Ureter (tissue), 1 donor: ENCODE measurements at regions not wholly inside any gene's neighbourhood (a gene's known extent, or its start where the extent isn't known, plus 50 kb on each side); places are given as distances from the start of the nearest gene placed in this dataset.
A peak's percentile ranks its signal among the peaks of the same experiment; 100 is the strongest.

Source experiments
- DNase-seq: peaks from one replicate; pipeline ENCODE4 v3.0.0-alpha.2; 2020; ENCODE audit warnings: low spot score
- donor health status: DM: yes; HTN: yes; CAD: no.

DNA sequence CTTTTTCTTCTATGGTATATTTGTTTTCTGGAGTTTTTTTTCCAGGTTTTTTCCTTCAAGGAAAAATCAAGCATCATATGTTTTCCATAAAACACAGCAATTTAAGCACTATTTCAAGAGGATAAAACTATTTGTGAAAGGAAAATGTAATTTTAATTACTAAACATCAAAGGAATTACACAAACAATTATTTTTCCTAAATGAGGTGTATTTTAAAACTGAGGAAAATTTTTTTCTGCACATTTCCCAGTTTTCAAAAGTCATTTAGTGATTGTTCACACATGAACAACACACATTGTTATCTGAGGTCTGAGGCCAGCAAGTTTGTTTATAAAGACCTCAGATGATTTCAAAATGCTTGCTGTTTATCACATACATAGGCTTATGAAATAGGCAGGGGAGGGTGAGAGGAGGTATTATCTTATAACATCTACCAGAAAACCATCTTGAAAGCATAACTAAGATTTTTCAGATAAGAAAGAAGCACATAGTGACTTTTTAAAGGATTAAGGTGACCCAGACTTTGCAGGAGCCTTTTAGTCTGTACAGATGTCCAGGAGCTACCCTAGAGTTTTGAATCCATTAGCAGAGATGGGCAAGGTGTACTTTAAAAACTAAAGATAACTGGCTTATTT lies 381.6 kb downstream of the GJA1 start:
- DNase-seq: no peak

DNA sequence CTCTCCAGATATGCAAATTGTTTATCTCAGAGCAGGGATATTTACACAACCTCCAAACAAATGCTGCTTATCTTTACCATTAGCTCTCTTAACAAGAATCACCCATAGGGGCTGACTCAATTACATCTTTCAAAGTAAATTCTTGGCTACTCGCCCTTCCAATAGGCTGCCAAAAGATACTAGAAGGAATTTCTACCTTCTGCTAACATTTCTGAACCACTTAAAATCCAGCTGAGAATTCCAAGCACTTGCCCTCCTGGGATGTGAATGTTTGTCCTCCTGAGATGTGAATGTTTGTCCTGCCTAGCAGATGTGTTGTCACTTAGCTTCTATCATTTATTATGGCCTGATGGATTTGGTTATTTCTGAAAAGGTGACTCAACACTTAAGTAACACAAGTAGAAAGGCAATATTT lies 388.0 kb downstream of the GJA1 start:
- DNase-seq: no peak

DNA sequence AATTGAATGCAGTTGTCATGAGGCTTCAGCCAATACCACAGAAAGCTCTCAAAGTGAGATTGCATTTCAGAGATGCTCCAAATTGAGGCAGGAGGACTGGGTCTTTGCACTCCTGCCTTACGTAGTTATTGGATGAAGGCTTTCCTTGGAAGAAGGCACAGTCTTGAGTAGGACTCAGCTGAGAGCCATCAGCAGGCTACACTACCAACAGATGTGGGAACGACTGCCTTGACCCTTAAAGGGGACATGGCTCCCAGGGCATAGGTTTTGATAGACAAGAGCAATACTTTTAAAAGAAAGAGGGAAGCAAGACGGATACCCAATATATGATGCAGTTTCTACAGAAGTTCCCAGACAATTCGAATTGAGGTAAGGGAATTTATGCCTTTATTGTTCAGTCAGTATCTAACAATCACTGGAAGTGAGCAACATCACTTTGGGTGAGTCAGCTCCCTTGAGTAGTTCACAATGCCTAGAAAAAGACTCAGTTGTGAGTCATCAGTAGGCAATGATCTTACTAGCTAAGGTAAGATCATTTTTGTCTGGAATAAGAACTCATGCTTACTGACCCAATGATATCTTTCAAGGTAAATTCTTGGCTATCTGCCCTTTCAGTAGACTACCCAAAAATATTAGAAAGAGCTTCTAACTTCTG lies 390.8 kb downstream of the GJA1 start:
- DNase-seq: no peak

DNA sequence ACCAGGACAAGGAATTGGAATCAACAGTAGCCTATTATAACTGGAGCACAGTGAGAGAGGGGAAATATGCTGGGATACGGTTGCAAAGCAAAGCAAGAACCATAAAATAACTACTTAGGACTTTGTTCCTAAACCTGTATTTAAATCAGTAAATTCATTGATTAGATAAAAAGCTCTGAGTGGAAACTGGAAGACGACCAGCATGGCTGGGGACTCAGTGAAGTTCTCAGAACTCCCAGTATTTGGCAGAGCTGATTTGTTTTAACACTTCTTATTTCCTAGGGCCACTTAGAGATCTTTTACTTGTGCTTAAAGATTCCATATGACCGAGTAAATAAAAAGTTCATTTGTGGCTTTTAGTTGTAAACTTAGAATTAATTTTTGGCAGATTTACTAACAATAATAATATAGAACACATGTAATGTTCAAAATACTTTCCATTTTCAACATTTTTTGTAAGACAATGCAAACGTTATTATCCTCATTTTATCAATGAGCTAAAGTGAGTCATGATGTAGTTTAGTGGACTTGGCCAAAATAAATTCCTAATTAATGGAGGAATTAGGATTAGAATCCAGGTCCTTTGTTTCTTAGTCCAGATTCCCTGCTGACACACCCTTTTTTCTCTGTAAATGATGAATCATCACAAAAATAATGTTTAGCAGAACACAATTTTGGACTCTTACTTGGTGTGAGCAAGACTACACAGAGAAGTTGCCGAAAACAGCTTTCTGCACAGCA lies 392.9 kb downstream of the GJA1 start:
- no peak for DNase-seq

DNA sequence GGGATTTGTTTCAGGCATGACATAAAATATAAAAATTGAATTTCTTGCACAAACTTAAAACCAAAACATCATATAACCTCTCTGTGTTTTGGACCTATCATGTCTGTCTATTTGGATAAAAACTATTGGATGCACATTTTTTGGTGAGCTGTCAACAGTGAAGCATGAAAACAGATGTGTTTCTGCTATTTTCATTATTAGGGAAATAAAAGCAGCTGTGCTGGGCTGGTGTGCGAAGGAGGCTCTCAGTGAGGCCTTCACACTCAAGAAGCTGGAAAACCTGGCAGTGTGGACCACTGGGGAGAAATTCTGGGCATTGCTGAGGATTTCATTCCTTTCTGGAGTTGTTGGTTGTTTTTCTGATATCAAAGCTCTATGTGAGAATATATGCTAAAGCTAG lies 395.3 kb downstream of the GJA1 start:
- no peak for DNase-seq

DNA sequence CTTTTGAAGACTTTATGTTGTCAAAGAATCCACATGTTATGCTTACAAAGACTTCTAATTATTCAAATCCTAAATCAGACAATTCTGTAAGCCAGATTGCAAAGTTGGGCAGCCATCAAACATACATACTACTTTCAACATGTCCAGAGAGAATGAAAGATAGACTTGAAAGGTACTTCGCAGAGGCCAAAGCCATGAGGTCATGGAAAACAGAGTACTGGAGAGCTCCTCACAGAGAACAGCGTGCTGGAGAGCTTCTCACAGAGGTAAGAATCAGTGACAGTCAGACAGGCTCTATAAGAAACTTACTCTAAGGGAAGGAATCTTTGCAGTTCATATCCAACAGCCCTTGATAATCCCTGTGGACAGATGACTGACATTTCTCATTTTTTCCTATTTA lies 400.2 kb downstream of the GJA1 start:
- no peak for DNase-seq

DNA sequence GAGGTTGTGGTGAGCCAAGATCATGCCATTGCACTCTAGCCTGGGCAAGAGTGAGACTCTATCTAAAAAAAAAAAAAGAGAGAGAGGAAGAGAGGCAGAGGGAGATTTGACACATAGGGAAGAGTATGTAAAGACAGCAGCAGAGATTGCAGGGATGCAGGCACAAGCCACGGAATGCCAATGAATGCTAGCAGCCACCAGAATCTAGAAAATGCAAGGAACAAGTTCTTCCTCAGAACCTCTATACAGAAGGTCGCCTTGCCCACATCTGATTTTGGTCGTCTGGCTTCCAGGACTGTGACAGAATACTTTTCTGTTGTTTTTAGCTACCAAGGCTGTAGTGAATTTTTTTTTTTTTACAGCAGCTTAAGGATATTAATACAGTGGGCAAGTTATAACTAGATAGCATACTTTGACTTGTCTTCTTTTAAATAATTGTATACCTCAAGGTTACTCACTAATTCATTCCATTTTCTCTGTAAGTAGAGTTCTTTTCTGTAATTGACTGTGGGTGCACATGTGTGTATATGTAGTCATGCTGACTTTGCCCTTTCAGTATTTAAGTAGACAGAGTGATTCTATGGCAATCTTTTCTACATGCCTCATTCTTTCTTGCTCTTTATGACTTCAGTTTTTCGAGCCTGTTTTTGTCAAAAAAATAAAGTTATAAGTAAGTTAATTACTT lies 402.2 kb downstream of the GJA1 start:
- DNase-seq: no peak

DNA sequence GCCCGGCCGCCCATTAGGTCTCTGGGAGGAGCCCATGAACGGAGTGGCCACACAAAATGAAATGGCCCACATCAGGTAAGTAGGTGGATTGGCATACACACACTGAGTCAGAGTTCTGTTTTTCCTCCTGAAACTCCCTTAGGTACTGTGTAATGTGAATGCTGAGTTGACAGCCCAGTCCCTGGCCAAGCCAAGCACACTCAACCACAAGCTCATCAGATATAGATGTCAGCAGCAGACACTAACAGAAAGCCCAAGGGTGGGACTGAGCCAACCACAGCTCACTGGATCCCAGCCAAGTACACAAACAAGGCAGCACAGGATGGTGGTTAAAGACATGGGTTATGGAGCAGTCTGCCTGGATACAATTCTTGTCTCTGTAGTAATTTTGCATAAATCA lies 403.4 kb downstream of the GJA1 start:
- no peak for DNase-seq

DNA sequence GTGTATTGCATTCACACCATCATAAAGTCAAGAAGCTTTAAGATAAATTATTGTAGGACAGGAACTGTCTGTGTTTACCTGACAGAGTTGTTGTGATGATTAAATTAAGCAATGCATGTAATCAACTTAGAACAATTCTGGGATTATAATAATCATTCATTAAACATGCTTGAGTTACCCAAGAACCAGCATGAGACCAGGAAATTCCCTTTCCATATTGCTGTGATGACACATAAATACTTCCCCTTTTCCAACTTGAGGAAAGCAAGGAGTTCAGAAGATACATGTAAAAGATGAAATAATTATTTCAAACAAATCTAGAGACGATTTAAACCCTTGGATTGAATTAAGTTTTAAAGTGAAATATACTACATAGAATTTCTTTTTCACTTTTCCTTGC lies 404.4 kb downstream of the GJA1 start:
- no peak for DNase-seq

DNA sequence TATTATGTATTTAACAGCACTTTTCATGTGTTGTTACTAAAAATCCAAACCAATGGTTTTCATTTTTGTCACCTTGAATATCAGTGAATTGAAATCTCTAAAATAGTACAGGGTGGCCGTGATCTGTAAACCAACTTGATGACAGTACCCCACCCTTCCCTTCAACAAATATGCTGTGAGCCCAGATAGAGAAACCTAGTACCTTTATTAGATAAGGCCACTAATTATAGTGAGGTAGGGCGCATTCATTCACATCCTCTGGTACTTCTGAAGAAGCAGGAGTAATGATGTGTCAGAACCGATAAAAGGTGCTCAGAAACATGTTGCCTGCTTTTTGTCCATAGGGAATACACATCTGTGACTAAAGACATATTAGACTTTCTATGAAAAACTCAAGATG lies 409.5 kb downstream of the GJA1 start:
- no peak for DNase-seq

DNA sequence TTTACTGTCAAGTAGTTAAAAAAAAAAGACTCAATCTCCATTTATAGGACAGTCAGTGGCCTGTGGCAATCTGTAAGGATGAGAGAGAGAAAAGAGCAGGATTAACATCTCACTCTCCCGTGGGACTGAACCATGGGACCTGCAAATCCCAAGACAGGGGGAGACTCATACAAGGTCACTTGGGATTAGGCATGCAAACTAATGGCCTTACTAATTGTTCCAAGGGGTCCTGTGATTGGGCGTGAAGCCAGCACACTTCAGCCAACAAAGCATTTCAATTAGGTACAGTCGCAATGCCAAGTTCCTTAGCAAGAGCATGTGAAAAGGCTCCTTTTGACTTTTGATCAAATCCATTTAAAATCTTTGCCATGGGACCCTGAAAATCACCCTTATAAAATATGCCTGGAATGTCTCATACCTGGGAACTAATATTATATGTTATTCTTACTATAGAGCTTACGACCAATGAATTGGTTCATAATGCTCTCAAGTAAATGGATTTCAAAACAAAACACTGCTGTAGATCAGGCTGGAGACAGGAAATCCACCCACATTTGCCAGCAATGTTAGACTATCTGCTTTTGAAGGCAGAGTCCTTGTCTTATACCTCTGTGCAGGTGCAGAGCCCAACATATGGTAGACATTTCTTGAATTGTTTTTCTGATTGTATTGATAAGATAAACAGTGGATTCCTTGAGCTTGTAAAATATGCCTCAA lies 412.5 kb downstream of the GJA1 start:
- DNase-seq: no peak

DNA sequence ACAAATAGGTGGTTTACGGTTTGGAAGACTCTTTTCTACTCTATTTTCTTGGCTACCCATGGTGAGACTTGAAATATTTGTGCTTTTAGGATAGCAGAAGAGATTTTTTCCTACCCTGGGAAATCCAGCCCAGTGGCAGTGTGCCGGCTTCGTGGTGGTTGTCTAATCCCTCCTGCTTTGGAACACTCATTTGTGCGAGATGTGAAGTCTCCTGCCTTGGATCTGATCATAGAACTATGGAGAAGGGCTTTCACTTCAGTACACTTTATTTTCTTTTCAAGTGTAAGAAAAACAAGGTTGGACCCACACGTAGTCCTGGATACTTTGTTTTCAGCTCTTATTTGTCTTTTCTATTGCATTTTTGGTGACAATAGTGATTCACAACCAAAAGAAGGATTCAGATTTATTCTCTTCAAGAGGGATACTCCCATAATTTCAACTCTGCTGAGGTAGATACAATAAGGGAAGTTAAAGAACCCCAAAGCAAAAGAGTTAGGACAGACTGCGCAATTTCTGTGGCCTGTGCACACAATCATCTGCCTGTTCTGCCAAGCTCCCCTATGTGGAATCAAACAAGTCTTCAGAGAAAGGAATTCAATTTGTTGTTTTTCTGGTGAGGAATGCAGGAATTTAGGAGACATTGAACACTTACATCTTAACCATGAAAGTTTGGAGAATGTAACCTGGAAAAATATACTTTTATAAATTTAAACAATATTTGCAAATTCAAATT lies 413.2 kb downstream of the GJA1 start:
- DNase-seq: no peak

DNA sequence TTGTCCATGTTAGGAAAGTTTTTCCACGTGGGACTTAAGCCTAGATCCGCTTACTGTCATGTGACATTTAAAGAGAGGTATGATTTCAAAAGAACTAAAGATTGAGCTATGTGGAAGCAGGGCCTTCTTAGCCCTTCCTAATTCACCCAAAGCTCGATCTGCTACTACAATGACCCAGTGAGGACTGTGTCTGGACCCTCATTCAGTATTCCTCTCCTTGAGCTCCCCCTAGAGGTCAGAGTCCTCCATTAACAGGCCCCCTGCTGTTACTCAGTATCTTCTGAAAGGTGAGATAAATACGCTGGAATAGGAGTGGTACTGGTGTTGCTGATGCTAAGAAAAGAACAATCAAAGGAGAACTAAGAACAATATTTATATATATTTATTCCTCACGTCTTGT lies 414.0 kb downstream of the GJA1 start:
- DNase-seq: peak; percentile 54

DNA sequence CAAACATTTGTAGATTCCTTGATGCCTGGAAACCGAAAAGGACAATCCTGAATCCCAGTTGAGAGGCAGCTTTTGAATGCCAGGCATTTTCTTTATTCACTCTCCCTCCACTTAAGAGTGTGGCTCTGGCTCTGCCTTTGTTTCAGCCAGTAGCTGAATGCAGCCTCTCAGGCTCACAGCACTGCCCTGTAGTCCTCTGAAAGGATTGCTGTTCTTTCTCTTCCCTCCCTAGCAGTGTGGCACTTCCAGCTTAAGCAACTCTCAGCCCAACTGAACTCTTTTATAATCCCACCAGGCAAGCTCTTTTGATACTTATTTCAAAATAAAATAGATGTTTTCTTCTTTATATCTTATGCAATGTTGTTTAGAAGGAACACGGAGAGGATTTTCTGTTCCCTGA lies 415.6 kb downstream of the GJA1 start:
- DNase-seq: no peak

DNA sequence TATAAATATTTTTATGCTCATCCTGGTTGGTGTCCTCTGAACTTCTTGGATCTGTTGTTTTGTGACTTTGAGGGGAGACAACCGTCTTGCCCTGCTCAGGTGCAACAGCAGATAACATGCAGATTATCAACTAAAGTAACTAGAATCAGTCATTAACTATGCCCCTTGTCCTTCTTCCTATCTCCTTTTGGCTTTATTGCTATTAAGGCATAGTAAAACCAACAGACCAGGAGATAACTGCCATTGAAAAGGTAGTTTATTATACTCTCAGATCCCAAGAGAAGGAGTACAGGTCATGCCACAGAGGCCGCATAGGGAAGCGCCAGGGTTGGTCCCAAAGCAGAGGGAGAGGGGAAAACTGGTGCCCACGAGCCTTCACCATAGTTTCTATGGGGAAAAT lies 418.2 kb downstream of the GJA1 start:
- DNase-seq: no peak

DNA sequence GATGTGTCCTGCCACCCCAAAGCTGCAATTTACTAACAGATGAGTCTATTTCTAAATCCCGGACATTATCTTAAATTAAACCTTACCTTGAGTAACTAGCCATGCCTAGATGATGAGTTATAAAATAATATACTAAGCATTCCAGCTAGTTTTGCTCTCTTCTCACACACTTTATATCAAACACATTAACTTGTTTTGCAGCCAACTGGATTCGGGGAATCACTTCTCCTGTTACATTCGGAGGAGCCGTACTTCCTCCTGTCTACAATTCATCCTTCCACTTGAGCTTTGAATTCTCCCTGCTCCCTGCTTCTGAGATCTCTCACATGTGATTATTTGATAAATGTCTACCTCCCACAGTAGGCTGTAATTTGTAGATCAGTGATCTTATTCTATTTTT lies 420.1 kb downstream of the GJA1 start:
- DNase-seq: no peak

DNA sequence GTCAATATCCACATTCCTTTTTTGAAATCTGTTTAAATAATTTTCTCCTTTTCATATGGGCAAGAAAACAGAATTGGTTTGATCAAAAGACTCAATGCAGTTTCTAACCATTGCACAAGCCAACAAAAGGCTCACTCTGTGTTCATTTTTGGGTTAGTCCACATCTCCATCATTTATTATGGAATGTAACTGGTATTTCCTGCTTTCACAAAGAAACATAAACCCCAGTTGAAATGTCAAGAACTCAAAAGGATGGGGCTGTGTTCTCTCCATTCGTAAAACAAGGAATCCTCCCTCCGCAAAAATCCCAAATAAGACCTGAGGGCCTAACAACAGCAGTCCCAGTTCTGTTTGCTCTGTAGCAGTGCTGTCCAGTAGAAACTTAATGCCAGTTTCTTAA lies 420.9 kb downstream of the GJA1 start:
- no peak for DNase-seq

DNA sequence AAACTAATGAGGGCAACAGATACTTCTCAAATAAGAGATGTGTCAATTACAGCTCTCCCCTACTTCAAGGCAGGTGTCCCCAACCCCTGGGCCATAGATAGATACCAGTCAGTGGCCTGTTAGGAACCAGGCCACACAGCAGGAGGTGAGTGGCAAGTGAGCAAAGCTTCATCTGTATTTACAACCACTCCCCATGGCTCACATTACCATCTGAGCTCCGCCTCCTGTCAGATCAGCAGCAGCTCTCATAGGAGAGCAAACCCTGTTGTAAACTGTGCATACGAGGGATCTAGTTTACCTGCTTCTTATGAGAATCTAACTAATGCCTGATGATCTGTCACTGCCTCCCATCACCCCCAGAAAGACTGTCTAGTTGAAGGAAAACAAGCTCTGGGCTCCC lies 422.1 kb downstream of the GJA1 start:
- no peak for DNase-seq

DNA sequence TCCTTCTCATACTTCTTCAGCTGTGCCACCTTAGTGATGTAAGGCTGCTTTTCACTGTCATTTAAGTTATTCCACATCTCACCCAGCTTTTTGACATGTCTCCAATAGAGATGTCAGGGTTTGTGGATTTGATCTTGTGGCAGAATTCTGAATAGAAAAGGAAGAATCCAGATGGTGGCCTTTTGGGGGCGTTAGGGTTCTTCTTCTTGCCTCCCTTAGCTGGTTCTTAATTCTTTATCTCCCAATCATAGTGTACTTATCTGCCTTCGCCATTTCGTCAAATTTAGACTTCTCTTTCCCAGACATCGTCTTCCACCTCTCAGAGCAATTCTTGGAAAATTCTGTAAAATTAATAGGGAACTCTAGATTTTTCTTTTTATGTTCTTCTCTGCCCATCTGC lies 422.9 kb downstream of the GJA1 start:
- DNase-seq: no peak

DNA sequence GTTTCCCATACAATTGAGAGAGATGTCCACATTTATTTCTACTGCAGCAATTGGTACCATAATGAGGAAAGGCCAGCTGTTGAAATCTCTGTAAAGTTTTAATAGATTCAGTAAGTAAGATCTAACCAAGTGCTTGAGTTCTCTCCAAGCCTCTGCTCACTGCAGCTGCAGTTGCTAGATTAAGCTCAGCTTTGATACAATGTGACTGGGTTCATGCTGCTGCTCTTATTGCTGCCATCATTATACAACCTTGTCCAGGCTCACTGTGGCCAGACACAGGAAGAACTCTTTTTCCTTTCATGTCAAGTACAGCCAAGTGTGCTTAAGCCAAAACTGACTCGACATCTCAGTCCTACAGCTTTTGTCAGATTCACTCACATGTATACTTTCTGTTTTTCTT lies 423.5 kb downstream of the GJA1 start:
- no peak for DNase-seq

DNA sequence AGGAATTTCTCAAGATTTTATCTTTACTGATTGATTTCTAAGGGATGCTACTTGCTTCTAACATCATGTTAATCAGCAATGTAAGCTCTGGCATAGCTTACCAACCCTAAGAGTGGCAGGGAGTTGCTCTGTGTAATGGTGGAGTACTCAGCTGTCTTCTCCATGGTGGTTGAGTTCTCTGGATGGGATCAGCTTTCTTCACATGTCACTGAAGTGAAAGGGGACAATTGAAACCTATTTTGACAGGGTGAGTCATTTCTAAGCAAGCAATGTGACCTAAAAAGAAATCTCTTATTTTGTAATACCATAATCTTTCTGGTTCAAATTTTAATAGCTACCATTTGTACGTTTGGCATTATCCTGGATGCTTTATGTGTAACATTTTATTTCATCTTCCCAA lies 430.4 kb downstream of the GJA1 start:
- no peak for DNase-seq
